Kidney (tissue), 13 donors: ENCODE measurements at regions not wholly inside any gene's neighbourhood (a gene's known extent, or its start where the extent isn't known, plus 50 kb on each side); places are given as distances from the start of the nearest gene placed in this dataset.

Experiments
- DNase-seq, 5 donors: peaks; one replicate each; pipeline ENCODE4 v3.0.0-alpha.2; 2013 to 2020
- FAIRE-seq: peaks from 2 replicates; lab custom pipeline; 2012; peaks lifted over from hg19 to GRCh38; lab: Jason Lieb, UNC
- H3K27ac ChIP-seq, 2 donors: one replicate each; pipeline ENCODE4 v1.7.0; 2013; ENCODE audit warnings: low read depth in 2 of 2, low read length in 2 of 2, inconsistent platforms in 1 of 2
- H3K27me3 ChIP-seq: one replicate; pipeline ENCODE4 v1.7.1; 2013; ENCODE audit warnings: low read length, inconsistent platforms; ENCODE audit not compliant: control insufficient read depth, insufficient read depth
- H3K36me3 ChIP-seq, 3 donors: one replicate each; pipeline versions ENCODE4 v1.7.0 to v1.7.1; 2013; ENCODE audit warnings: low read length in 3 of 3, control low read depth in 1 of 3, inconsistent platforms in 1 of 3; ENCODE audit not compliant: insufficient read depth in 3 of 3, control insufficient read depth in 2 of 3
- H3K4me1 ChIP-seq, 3 donors: one replicate each; pipeline versions ENCODE4 v1.7.0 to v1.7.1; 2013; ENCODE audit warnings: low read length in 3 of 3, inconsistent platforms in 1 of 3, low read depth in 1 of 3; ENCODE audit not compliant: control insufficient read depth in 2 of 3, insufficient read depth in 2 of 3
- H3K4me3 ChIP-seq, 3 donors: one replicate each; pipeline versions ENCODE4 v1.7.0 to v1.8.1; 2013; ENCODE audit warnings: low read length in 3 of 3, control low read depth in 1 of 3, inconsistent platforms in 1 of 3
- H3K9ac ChIP-seq, 3 donors: one replicate each; pipeline versions ENCODE4 v1.7.0 to v1.7.1; 2013; ENCODE audit warnings: low read length in 3 of 3, control low read depth in 1 of 3, inconsistent platforms in 1 of 3
- H3K9me3 ChIP-seq, 3 donors: one replicate each; pipeline versions ENCODE4 v1.7.0 to v1.7.1; 2013; ENCODE audit warnings: low read length in 3 of 3, control low read depth in 1 of 3, inconsistent platforms in 1 of 3; ENCODE audit not compliant: control insufficient read depth in 2 of 3, insufficient read depth in 1 of 3
- CTCF ChIP-seq: IDR thresholded peaks from 3 replicates; pipeline ENCODE4 v1.5.1; 2012; ENCODE audit warnings: mild to moderate bottlenecking, moderate library complexity, borderline replicate concordance; ENCODE audit not compliant: insufficient read depth; ENCODE audit errors: extremely low read depth
- intact Hi-C: fragments of 100-400 bp; cut with DNase I; formaldehyde crosslinking; loops from one replicate; pipeline ENCODE4 v1.11.1; 2022
- donor health status: control.
- donor health status: control.
- donor health status: control.
- donor health status: control.
- donor health status: control.
- donor health status: DM: yes; HTN: yes; CAD: no.
- donor health status: Normal renal cell carcinoma (clear cell type).

- Histone ChIP-seq H3K4me1 (no peaks in the 10 kb centered on the region), H3K36me3 (no peaks in the 10 kb centered on the region), H3K9me3 (no peaks in the 10 kb centered on the region), H3K9ac (no peak overlapping the region), H3K4me3 (no peak overlapping the region), H3K27me3 (peaks cover 9% of the 10 kb centered on the region), H3K27ac (no peak overlapping the region)
- FAIRE-seq, result no peak
- intact Hi-C loops, result no loop called here
- DNase-seq, result peak in 1 of 5 donors; percentile 41
- no peak for TF ChIP-seq CTCF
Measured at GRCh38 chr5:176743868-176744583, 66.3 kb upstream of the UNC5A start.

GRCh38 chr5:176744584-176744965 lies 65.8 kb upstream of the UNC5A start:
- FAIRE-seq (no peak), DNase-seq (no peak)
- peaks cover 9% of the 10 kb centered on the region for H3K27me3 ChIP-seq
- no peaks in the 10 kb centered on the region for H3K9me3 ChIP-seq
- TF ChIP-seq CTCF, result no peak
- H3K4me1 ChIP-seq, result no peaks in the 10 kb centered on the region
- H3K9ac ChIP-seq, result no peak overlapping the region
- intact Hi-C loops, result no loop called here
- H3K4me3 ChIP-seq, result no peak overlapping the region
- H3K27ac ChIP-seq, result no peak overlapping the region
- no peaks in the 10 kb centered on the region for H3K36me3 ChIP-seq

GRCh38 chr5:176747670-176748072 lies 62.7 kb upstream of the UNC5A start:
- H3K9ac ChIP-seq, result no peak overlapping the region
- FAIRE-seq (no peak), DNase-seq (no peak)
- intact Hi-C loops, result no loop called here
- no peaks in the 10 kb centered on the region for H3K4me1 ChIP-seq
- H3K4me3 ChIP-seq, result no peak overlapping the region
- H3K36me3 ChIP-seq, result no peaks in the 10 kb centered on the region
- H3K9me3 ChIP-seq, result no peaks in the 10 kb centered on the region
- no peak overlapping the region for H3K27ac ChIP-seq
- no peak for TF ChIP-seq CTCF
- H3K27me3 ChIP-seq, result peaks cover 7% of the 10 kb centered on the region
